Kasumi-1 (cell line): ENCODE measurements at regions not wholly inside any gene's neighbourhood (a gene's known extent, or its start where the extent isn't known, plus 50 kb on each side); places are given as distances from the start of the nearest gene placed in this dataset.
"Not testable (repeated sequence)": the region's sequence is repeated elsewhere in the genome, so short reads cannot be mapped to it uniquely, and the experiment has no call there.

ENCODE experiments used
- DNase-seq, 2 experiments: peaks; one replicate each; lab custom pipeline; 2025; lab: John Stamatoyannopoulos, UW

DNA sequence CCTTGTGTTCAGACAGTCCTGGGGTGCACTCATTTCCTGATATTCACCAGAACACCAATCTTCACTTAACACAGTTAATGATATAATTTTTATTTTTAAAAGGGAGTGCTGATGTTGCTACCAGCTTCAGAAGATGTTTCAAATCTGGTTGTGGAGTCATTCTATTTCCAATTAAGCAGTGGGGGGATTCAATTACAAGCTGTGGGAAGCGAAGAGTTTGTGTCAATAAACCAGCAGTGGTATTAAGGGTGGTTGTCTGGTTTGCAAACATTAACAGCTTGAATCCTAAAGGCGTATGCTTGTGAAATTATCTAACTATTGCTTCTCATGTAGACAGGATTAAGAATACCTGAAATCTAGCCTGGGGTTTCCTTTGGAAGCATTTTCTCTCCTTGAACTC lies 1637.5 kb upstream of the GOT2 start:
- DNase-seq = no peak

DNA sequence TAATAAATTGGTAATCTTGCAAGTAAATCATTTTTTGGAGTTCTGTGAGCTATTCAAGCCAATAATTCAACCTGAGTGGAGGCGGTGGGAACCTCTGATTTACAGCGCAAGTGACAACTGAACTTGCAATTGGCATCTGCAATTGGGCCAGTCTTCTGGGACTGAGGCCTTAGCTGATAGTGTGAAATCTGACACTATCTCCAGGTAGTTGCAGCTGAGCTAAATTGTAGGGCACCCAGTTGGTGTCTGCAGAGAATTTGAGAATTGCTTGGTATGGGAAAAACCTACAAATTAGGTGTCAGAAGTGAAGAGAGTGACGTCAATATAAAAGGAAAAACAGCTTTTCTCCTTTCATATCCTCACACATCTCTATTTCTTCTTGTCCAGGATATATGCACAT lies 1633.6 kb upstream of the GOT2 start:
- no peak for DNase-seq

DNA sequence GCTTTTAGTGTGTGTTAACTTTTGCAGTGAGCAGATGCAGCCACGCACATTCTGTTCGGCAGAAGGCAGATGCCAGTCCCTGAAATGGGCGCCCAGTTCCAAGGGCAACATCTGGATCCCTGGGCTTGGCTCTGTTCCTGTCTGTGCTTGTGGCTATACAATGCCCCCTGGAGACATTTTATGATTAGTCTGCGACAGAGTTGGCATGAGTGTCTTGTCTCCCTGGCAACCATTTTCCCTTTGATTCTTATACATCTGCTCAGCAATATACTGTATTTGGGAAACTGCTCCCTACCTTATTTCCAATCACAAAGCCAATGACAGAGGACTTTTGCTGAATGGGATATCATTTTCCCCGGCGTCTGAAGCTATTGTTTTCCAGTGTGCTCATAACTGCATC lies 1629.5 kb upstream of the GOT2 start:
- no peak for DNase-seq

DNA sequence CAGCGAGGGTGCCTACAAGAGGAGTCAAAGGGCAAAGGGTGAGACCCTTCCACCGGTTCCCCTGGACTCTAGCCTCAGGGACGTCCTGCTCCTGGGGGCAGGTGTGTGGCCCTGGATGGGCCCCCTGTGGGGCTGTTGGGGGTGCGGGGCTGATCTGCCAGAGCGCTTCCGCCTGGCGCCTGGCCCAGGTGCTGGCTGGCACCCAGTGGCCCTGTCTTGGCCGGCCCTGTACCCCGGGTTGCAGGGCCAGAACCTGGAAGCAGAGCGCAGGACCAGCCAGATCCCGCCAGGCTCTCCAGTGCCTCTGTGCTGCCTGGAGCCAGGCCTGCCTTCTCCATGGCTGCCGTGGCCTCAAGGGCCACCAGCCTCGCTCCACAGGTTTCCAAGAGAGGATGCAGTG lies 1625.8 kb upstream of the GOT2 start:
- not testable (repeated sequence) for DNase-seq

DNA sequence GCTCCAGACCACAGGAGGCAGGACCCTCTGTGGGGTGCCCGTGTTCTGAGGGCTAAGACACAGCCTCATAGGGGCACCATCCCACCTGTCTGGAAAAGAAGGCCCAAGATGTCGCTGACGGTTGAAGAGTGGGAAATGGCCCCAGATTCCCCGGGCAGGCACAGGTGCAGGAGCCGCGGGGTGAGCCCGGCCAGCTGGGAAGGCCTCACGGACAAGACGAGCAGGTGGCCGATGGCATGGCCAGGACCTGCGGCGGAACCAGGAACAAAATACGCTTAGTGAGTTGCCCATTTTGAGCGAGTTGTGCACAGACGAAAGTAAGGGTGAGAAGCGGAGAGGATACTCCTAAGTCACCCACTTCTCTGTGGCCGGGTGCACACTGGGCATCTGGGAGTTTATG lies 1625.3 kb upstream of the GOT2 start:
- not testable (repeated sequence) for DNase-seq

DNA sequence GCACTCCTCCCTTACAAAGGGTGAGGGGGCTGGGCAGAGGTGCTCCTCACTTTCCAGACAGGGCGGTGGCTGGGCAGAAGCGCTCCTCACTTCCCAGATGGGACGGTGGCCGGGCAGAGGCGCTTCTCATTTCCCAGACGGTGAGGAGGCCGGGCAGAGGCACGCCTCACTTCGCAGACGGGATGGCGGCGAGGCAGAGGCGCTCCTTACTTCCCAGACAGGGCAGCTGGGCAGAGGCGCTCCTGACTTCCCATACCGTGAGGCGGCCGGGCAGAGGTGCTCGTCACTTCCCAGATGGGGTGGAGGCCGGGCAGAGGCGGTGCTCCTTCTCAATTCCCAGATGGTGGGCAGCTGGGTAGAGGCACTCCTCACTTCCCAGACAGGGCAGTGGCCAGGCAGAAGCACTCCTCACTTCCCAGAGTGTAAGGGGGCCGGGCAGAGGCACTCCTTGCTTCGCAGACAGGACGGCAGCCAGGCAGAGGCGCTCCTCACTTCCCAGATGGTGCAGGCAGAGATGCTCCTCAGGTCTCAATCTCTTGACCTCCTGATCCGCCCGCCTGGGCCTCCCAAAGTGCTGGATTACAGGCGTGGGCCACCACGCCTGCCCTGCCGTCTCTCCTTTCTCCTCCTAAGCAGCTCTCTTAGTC lies 1623.9 kb upstream of the GOT2 start:
- not testable (repeated sequence) for DNase-seq

DNA sequence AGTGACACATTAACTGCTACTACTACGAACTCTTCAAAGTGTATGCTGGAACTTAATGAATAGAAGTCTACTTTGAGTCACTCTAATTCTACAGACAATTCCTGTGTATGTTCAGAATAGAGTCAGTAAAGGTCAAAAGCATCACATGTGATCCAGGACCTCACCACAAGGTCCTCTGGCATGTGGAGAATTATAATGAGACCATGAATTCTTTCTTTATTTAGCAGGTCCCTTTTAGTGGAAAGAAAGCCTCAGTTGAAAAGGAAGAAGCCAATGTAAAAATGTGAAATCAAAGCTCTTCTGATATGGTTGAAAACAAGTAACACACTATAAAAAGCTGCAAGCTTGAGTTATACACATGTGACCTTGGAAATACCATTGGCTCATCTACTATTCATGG lies 1612.1 kb upstream of the GOT2 start:
- DNase-seq = no peak

DNA sequence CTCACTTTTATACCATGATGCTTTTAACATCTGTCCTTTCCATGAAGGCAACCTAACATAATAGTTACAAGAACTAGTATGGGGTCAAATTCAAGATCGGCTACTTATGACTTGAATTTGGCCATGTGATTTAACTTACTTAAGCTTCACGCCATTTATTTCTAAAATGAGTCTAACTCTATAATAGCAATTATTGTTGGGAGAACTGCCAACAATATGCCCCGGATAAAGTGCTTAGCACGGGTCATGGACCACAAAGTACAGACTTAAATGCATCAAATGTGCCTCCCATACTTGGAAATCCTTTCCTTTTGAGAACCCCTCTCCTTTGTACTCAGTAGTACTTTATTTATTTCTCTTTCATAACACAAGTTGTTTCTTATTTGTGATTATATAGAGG lies 1603.6 kb upstream of the GOT2 start:
- DNase-seq = no peak

DNA sequence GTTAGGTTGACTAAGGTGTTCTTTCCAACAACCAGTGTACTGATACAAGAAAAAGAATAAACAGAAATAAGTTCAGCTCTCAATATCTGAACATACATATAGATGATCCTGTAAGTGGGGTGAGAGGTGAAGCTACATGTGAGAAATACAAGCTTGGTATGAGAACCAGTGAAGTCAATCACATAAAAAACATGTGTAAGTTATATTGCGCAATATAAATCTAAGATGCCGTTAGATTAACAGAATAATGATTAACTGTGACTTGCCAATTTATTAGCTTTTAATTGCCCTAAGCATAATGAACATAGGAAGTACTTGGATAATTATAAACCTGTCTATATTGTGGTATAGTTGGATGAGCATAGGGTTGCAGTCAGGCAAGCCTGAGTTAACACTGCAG lies 1597.1 kb upstream of the GOT2 start:
- DNase-seq = no peak

DNA sequence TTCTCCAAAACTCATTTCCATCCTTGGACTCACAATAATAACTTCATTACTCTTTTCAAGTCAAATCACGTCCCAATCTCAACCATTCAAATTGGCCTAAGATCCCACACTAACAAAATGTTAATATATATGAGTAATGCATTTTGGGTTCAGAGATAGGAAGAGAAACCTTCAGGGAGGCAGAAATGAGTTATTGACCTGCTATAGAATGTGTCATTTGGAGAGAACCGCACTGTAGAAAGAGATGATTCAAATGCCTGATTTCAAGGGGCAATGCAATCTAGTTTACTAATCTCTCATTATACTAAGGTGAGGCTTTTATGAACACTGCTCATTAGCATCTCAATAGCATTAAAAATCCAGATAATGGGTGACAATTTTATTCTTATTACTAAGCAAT lies 1595.0 kb upstream of the GOT2 start:
- no peak for DNase-seq

DNA sequence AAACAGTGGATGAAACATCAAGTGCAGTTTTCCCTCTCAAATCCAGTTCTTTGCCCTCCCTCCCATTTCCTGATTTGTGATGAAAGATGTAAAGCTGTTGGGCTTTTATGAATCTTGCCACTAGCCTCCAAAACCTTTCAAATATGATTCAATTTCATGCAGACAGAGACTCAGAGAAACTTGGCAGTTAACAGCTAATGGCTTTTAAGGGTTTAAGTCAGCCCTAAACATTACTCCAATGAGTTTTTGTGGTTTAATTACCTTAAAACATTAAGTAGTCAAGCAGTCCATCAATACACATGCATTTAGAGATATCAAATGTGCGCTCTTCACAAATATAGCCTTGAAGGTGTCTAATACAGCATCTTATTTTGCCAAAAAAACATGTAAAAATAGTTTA lies 1594.0 kb upstream of the GOT2 start:
- no peak for DNase-seq

DNA sequence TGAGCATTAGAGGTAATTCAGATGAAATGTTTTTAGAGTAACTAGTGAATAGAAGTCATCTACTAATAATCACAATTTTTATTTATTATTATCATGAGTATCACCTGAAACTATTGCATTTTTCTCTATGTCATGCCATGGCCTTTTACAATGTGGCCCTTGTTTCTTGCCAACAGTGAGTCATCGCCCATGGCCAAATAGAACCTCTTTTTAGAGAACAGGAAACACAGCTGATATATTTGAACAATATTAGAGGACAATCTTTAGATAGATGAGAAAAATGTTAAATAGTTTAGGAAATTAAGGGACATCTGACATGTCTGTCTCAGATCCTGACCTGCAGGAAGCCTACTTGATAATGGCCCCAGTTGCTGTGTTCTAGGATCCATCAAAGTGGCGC lies 1584.4 kb upstream of the GOT2 start:
- no peak for DNase-seq

DNA sequence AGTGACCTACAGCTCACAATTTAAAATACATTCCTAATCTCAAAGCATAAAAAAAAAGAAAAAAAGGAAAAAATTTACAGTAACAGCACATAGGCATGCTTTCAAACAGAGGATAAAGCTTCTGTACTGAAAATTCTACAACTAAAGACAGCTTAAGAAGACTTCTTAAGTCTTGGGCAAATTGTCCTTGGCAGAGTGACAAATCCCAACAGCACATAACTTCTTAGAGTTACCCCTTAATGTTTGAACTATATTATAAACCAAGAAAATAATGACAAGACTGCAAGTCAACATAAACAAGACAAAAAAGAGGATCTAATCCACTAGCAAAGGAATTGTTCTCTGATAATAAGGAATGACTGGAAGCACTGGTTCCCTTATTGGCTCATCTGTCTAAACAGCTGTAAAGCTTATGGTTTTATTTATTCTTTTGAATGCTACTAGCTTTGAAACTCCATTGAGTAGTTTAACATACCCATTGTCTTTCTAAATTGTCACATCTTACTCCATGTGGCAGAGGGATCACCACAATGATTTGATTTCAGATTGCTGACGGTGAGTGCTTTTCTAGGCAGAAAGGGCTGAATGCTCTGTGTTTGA lies 1576.8 kb upstream of the GOT2 start:
- no peak for DNase-seq

DNA sequence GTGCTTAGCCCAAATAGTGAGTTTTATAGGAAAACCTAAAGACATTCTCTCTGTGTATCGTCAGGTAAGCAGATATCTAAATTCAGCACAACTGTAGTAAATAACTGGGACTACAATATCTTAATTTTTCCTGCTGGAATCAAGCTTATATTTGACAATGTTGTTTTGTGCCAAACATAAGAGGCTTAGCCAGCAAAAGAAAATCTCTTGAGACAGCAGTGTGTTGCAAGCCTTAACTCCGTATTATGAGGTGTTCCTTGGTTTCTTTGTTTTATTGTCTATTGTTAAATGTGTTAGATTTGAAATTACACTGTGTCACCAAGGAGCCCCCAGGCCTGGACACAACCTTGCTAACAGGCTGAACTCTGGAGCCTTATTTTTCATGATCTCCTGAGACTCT lies 1570.6 kb upstream of the GOT2 start:
- DNase-seq = no peak

DNA sequence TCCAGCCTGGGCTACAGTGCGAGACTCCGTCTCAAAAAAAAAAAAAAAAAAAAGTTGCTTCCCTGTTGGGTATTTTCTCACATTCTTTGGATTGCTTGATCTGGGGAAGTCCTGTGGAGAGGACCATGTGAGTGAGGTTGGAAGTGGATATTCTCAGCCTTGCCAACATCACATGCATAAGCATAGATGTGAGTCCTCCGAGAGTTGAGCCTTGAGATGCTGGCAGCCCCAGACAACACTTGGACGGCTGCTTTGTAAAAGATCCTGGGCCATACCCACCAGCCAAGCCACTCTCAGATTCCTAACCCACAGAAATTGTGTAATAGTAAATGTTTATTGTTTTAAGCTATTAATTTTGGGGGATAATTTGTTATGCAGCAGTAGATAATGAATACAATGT lies 1570.0 kb upstream of the GOT2 start:
- no peak for DNase-seq

DNA sequence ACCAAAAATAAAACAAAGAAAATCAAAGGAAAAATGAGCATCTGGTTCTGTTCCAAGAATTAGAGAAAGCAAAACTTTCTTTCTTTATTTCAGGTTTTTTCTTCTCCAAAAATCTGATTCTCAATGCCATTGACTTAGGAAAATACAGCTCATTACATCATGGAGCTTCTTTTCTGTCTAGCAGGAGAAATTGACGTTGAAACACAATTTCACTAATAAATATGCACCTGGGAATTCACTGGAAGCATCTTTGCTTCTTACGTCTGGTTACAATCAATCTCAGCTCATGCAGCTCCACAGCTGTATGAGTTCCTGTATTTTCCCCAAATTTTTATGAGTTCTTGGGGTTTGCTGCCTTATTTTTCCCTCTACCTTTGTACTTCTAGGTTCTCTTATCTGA lies 1568.6 kb upstream of the GOT2 start:
- no peak for DNase-seq

DNA sequence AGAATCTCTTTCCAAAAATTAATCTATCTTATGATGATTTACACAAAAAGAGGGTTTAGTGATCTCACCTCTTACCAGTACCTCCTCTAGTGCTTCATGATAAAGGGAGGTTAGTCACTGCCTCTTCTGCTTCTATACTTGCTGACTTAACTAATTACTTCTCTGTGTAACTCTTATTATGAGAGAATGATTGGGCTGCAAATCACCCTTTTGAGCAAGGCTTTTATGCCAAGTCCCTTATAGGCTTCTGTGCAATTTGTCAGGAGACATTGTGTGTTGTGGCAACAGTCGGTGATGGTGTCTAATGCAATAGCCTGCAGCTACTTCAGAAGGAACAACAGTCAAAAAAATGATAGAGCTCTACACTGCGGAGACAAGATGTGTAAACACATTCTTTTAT lies 1568.1 kb upstream of the GOT2 start:
- no peak for DNase-seq

DNA sequence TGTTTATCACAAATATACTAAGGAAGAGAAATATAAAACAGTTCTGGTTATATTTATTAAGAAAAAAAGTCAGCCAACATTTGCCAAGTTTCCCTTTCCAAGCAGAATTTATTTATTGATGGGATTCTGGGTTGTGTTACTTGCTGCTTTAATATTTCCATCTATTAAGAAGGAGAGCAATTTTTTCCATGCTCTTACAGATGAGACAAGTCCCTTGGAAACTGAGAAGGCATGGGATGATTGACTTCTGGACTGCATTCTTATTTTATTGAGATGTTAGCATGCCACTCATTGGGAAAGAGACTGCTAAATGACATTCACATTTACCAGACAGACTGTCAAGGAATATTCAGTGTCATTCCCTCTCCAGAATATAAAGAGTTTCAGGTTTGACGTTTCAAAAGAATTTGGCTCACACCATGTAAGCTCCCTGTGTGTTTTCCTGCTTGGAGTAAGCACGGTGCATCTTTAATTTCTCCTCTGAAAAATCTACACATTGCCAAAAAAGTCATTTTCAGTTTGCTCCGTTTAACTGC lies 1565.2 kb upstream of the GOT2 start:
- DNase-seq = no peak

DNA sequence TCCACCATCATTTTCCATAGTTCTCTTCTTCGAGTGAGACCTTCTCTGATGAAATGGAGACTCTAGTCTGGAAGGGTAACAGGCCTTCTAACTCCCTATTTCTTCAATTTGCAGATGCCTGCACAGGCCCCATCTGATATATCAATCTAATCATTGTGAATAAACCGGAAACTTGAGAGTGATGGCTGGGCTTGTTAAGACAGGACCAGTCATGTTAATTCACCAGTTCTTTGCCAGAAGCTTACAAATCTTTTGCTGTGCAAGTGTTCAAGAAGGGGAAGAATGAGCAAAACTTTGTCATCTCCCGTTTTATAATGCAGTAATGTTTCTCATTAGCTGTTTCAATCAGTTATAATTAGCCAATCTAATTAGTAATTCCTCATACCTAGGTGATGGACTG lies 1561.3 kb upstream of the GOT2 start:
- DNase-seq = no peak

DNA sequence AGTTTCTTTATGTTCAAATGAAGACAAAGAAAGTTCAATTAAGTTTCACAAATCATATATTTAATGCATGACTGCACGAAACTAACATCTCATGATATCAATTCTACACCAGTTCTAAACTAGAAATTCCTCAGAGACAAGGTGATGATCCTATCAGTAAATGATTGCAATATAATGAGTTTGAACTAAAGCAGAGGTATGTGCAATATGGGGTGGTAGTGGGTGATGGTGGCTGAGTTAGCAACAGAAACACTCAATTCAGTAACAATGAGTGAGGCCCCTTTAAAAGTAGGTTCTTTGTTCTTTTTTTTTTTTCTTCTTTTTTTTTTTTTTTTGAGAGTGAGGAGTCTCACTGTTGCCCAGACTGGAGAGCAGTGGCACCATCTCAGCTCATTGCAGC lies 1551.7 kb upstream of the GOT2 start:
- DNase-seq = no peak

DNA sequence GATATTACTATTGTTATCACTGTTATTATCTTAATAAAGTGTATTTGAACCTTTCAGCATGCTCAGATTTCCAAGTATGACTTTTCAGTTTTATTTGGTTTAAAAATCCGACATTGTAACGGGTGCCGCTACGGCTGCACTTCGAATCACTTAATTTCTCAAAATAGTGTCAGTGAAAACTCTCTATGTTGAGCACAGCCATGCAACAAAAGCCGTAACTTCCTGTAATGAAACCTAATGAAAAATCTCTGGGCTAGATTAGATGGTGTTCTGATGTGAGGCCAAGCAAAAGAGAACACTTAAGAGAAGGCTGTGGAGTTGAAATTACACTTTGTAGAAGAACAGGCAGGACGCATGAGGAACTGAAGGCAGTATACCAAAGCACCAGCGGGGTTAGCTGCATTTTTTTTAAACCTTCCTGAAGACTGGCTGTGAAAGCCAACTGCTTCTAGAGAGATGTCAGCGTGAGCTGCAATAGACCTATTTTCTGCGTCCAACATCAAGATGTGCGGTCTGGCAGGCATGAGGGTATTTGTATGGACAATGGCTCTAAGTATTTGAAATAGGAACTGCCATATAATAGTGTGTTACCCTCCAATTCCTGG lies 1545.0 kb upstream of the GOT2 start:
- no peak for DNase-seq

DNA sequence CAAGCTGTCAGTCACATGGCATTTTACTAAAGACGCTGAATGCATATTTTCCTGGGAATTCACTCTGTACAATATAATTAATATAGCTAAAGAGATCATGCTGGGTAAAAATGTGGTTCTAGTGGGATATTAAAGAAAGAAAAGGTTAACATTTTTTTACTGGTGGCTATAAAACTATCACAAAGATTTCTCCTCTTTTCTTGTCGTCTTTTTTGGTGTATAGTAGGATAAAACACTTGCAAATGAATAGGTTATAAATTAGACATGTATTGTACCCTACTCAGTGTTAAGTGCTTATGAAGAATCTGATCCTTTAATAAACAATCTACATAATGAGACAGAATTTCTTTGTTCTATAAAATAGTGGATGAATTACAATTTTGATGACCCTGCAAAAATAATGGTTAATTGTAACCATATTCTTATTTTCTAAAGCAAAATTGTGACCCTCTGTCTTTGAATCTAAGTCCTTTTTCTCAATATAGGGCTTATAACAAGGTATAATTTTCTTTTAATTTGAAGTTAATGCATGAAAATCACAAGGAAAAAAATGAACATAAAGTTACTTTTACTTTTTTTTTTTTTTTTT lies 1540.4 kb upstream of the GOT2 start:
- no peak for DNase-seq

DNA sequence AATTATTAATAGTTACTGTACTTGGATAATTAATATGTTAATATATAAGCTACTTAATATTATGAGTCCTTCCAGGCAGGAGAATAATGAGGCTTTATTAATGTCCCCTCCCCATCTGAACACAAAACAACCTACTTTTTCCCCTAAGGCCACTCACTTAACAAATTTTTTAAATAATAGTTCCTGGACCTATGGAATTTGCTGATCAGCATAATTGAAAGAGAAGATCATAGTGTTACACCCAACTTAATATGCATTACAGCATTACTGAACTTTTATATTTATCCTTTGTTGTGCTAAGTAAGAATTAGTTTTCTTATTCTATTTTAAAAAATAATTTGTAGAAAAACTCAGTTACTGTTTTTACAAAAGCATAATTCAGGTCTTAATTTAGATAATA lies 1537.7 kb upstream of the GOT2 start:
- no peak for DNase-seq
